HepG2 (cell line): ENCODE measurements at regions not wholly inside any gene's neighbourhood (a gene's known extent, or its start where the extent isn't known, plus 50 kb on each side); places are given as distances from the start of the nearest gene placed in this dataset.

Source experiments
- ATAC-seq: fragments of 200-7000 bp; cut with Tn5 transposase; 3 replicates; pipeline ENCODE4 v1.9.1; 2020; ENCODE audit warnings: mild to moderate bottlenecking, moderate library complexity
- BruUV-seq: library from RNA; stranded (reverse); fragments of 400-500 nt; replicated peaks from 2 replicates; lab custom pipeline; 2021; lab: Mats Ljungman, UMichigan
- CTCF ChIA-PET: fragments of 300-600 bp; formaldehyde crosslinking; extraction: SDS; loops from one replicate; lab custom pipeline; 2021; ENCODE audit warnings: low total read pairs, inconsistent platforms, low intra/inter-chr PET ratio; lab: Yijun Ruan, JAX
- POLR2A ChIA-PET: fragments of 350-600 bp; sonication (Branson Sonifier 250); formaldehyde crosslinking; loops from one replicate; lab custom pipeline; 2020; ENCODE audit warnings: antibody characterized with exemption, inconsistent platforms; lab: Yijun Ruan, JAX
- DNase-seq: peaks from one replicate; pipeline ENCODE4 v3.0.0-alpha.2; 2015; ENCODE audit warnings: low spot score
- FAIRE-seq: peaks from 3 replicates; lab custom pipeline; 2011; peaks lifted over from hg19 to GRCh38; lab: Jason Lieb, UNC
- H2AFZ ChIP-seq: one replicate; pipeline ENCODE4 v1.6.1; 2011; ENCODE audit warnings: low read length, inconsistent platforms
- H3K27ac ChIP-seq: fragments of 300-600 bp; 3 replicates; pipeline ENCODE4 v1.8.0; 2011; ENCODE audit warnings: mixed run types, mild to moderate bottlenecking, mixed read lengths, low read length, inconsistent platforms; ENCODE audit not compliant: insufficient read depth; ENCODE audit errors: extremely low read length
- H3K27me3 ChIP-seq, 2 experiments: fragments of 200-600 bp in 1 of 2; 2 replicates in 1 of 2; 3 replicates in 1 of 2; pipeline versions ENCODE4 v1.6.0 to v1.8.0; 2011; ENCODE audit warnings: low read length in 2 of 2, mild to moderate bottlenecking in 2 of 2, moderate library complexity in 2 of 2, inconsistent platforms in 1 of 2; ENCODE audit not compliant: insufficient read depth in 2 of 2, control insufficient read depth in 1 of 2
- H3K36me3 ChIP-seq, 2 experiments: fragments of 200-600 bp in 1 of 2; replicated peaks in 1 of 2; 2 replicates in 1 of 2; 3 replicates in 1 of 2; pipeline versions ENCODE4 v1.5.1 to v1.8.0; 2011; ENCODE audit warnings: low read length in 2 of 2, inconsistent platforms in 1 of 2; ENCODE audit not compliant: insufficient read depth in 2 of 2, control insufficient read depth in 1 of 2
- H3K4me1 ChIP-seq: 2 replicates; pipeline ENCODE4 v1.5.1; 2012; ENCODE audit warnings: low read length, inconsistent platforms; ENCODE audit not compliant: insufficient read depth
- H3K4me2 ChIP-seq: 2 replicates; pipeline ENCODE4 v1.6.0; 2011; ENCODE audit warnings: low read depth, low read length, inconsistent platforms
- H3K4me3 ChIP-seq, 3 experiments: fragments of 200-600 bp in 1 of 3; sonication (generic), shearing (Covaris generic) in 1 of 3; replicated peaks in 1 of 3; 2 replicates each; pipeline ENCODE4 v1.5.1; 2011 to 2016; ENCODE audit warnings: low read length in 3 of 3, inconsistent platforms in 2 of 3, low read depth in 2 of 3, mild to moderate bottlenecking in 2 of 3, control low read depth in 1 of 3, mixed read lengths in 1 of 3; ENCODE audit not compliant: insufficient read depth in 1 of 3
- H3K79me2 ChIP-seq: one replicate; pipeline ENCODE4 v1.6.1; 2011; ENCODE audit warnings: low read length, inconsistent platforms; ENCODE audit not compliant: insufficient read depth
- H3K9ac ChIP-seq: 2 replicates; pipeline ENCODE4 v1.6.0; 2011; ENCODE audit warnings: mild to moderate bottlenecking, low read depth, low read length, inconsistent platforms; ENCODE audit not compliant: insufficient read depth
- H3K9me3 ChIP-seq: 2 replicates; pipeline ENCODE4 v1.5.1; 2012; ENCODE audit warnings: mild to moderate bottlenecking, low read length
- H4K20me1 ChIP-seq: 2 replicates; pipeline ENCODE4 v1.6.0; 2011; ENCODE audit warnings: inconsistent platforms, mild to moderate bottlenecking, low read length, moderate library complexity; ENCODE audit not compliant: insufficient read depth
- EP300 ChIP-seq, 3 experiments: sonication (generic) in 1 of 3; formaldehyde crosslinking in 1 of 3; IDR thresholded peaks; 2 replicates each; pipeline versions ENCODE4 v1.5.1 to v1.6.1; 2011 to 2020; ENCODE audit warnings: low read depth in 2 of 3, low read length in 2 of 3, borderline replicate concordance in 1 of 3, improper control_type of control experiment in 1 of 3, mild to moderate bottlenecking in 1 of 3, missing genetic modification reagents in 1 of 3, moderate library complexity in 1 of 3
- KAT8 ChIP-seq: IDR thresholded peaks from 2 replicates; pipeline ENCODE4 v1.6.1; 2016; ENCODE audit warnings: missing genetic modification reagents, missing compliant biosample characterization
- KDM5A ChIP-seq: fragments of 200-600 bp; sonication (generic); IDR thresholded peaks from 2 replicates; pipeline ENCODE4 v1.7.0; 2018; ENCODE audit warnings: antibody characterized with exemption, mild to moderate bottlenecking, low read length, borderline replicate concordance
- MAF1 ChIP-seq: sonication (generic); formaldehyde crosslinking; IDR thresholded peaks from 2 replicates; pipeline ENCODE4 v1.5.0; 2020; ENCODE audit warnings: missing genetic modification reagents, borderline replicate concordance
- NR2F1 ChIP-seq, 2 experiments: fragments of 450-650 bp in 1 of 2; formaldehyde crosslinking in 1 of 2; IDR thresholded peaks; 2 replicates each; pipeline versions ENCODE4 v1.5.0 to v1.6.1; 2016 to 2020; ENCODE audit warnings: mild to moderate bottlenecking in 1 of 2, missing compliant biosample characterization in 1 of 2, missing genetic modification reagents in 1 of 2, moderate library complexity in 1 of 2
- RNF2 ChIP-seq: fragments of 450-650 bp; conservative IDR thresholded peaks from 2 replicates; pipeline ENCODE4 v1.6.1; 2016; ENCODE audit warnings: low read depth
- TFDP2 ChIP-seq: sonication (generic); formaldehyde crosslinking; IDR thresholded peaks from 2 replicates; pipeline ENCODE4 v1.4.0; 2020; ENCODE audit warnings: missing genetic modification reagents
- ZFAT ChIP-seq: sonication (generic); formaldehyde crosslinking; conservative IDR thresholded peaks from 2 replicates; pipeline ENCODE4 v1.8.1; 2023; ENCODE audit warnings: missing genetic modification reagents, inconsistent platforms
- ZNF12 ChIP-seq: sonication (generic); formaldehyde crosslinking; IDR thresholded peaks from 2 replicates; pipeline ENCODE4 v1.5.0; 2020; ENCODE audit warnings: missing genetic modification reagents
- ZNF230 ChIP-seq: sonication (generic); formaldehyde crosslinking; IDR thresholded peaks from 2 replicates; pipeline ENCODE4 v1.4.0; 2020; ENCODE audit warnings: mild to moderate bottlenecking, missing genetic modification reagents
- ZNF597 ChIP-seq: sonication (generic); formaldehyde crosslinking; IDR thresholded peaks from 2 replicates; pipeline ENCODE4 v1.5.0; 2020; ENCODE audit warnings: missing genetic modification reagents
- ZNF607 ChIP-seq: sonication (generic); formaldehyde crosslinking; IDR thresholded peaks from 2 replicates; pipeline ENCODE4 v1.5.1; 2020; ENCODE audit warnings: missing genetic modification reagents, mild to moderate bottlenecking, borderline replicate concordance
- ZNF619 ChIP-seq: sonication (generic); formaldehyde crosslinking; IDR thresholded peaks from 2 replicates; pipeline ENCODE4 v1.4.0; 2020; ENCODE audit warnings: mild to moderate bottlenecking, missing genetic modification reagents
- WGBS: methylation state at CpG from one replicate; pipeline ENCODE4 v1.1.6; 2017; ENCODE audit warnings: low lambda C conversion rate; 5-methylcytosine and 5-hydroxymethylcytosine counted together
- in situ Hi-C: cut with HindIII; loops from 2 replicates; pipeline ENCODE4 v1.10.0; 2017; ENCODE audit warnings: low pct_unique_long_range_greater_than_20kb; ENCODE audit not compliant: extremely low pct_ligation_motif_present
- intact Hi-C: fragments of 100-400 bp; cut with micrococcal nuclease; formaldehyde crosslinking; loops from one replicate; pipeline ENCODE4 v1.10.0; 2022; ENCODE audit not compliant: unreplicated experiment
- TF ChIP-seq, protein P1 (sequence below): sonication (generic); formaldehyde crosslinking; conservative IDR thresholded peaks from 2 replicates; pipeline ENCODE4 v1.4.0; 2020; ENCODE audit warnings: missing genetic modification reagents

DNA sequence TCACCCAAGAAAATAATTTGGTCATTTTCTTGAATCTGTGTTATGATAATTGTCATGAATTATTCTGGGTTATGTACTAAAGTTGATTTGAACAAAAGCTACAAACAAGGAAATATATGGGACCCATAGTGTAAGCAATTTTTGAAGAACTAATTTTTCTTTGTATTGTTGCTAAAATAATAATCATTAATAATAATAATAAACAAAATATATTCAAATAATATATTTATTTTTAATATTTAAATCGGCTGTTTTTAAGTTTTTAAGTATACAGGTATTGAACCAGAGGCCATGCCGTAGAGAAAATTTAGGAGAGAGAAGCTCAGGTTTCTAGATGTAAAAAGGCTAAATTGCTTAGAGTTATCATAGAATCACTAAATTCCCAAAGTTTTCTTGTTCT lies 747.3 kb downstream of the LUZP2 start (continued):
- TF ChIP-seq TFDP2 (CRISPR knock-in tag), result no peak
- no peak for TF ChIP-seq ZFAT
- no peak for TF ChIP-seq ZNF12

GRCh38 chr11:25247336-25247735 lies 750.5 kb downstream of the LUZP2 start:
- H3K79me2 ChIP-seq, result no peaks in the 10 kb centered on the region
- no peak for ATAC-seq
- no peak overlapping the region for H3K4me2 ChIP-seq
- DNase-seq, result no peak
- CTCF ChIA-PET, result no interaction called here
- no peak for FAIRE-seq
- intact Hi-C loops (no loop called here), in situ Hi-C loops (no loop called here)
- TF ChIP-seq ZNF619 (no peak), KDM5A (no peak), EP300 (IDR thresholded peaks at IDR 0.05; ENCODE audit: low read depth in 2 of 2, low read length in 2 of 2) (no peak), EP300 (CRISPR knock-in tag; IDR thresholded peaks at IDR 0.05; ENCODE audit: borderline replicate concordance) (no peak), ZNF597 (no peak), KAT8 (CRISPR knock-in tag) (no peak), MAF1 (CRISPR knock-in tag) (no peak), RNF2 (no peak), ZNF230 (no peak), ZNF607 (CRISPR knock-in tag) (no peak), NR2F1 (CRISPR knock-in tag; IDR thresholded peaks at IDR 0.05) (no peak)
- TF ChIP-seq, protein P1, sequence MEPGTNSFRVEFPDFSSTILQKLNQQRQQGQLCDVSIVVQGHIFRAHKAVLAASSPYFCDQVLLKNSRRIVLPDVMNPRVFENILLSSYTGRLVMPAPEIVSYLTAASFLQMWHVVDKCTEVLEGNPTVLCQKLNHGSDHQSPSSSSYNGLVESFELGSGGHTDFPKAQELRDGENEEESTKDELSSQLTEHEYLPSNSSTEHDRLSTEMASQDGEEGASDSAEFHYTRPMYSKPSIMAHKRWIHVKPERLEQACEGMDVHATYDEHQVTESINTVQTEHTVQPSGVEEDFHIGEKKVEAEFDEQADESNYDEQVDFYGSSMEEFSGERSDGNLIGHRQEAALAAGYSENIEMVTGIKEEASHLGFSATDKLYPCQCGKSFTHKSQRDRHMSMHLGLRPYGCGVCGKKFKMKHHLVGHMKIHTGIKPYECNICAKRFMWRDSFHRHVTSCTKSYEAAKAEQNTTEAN (CRISPR knock-in tag), result no peak
- TF ChIP-seq, all 625 proteins: peak for 0
- H3K4me3 ChIP-seq, result no peak overlapping the region
- no peak overlapping the region for H2AFZ ChIP-seq
- no peaks in the 10 kb centered on the region for H4K20me1 ChIP-seq
- 0% methylated on average over 1 of the region's 1 CpG for WGBS
- H3K27me3 ChIP-seq, result no peaks in the 10 kb centered on the region; a peak in 1 of 5 replicates
- H3K4me1 ChIP-seq, result no peaks in the 10 kb centered on the region
- no peaks in the 10 kb centered on the region for H3K36me3 ChIP-seq
- POLR2A ChIA-PET, result no interaction called here
- H3K27ac ChIP-seq, result no peak overlapping the region
- H3K9ac ChIP-seq, result no peak overlapping the region
- no TSS peak for BruUV-seq
- H3K9me3 ChIP-seq, result peaks cover 6% of the 10 kb centered on the region
